ENCODE measurements at regions not wholly inside any gene's neighbourhood (a gene's known extent, or its start where the extent isn't known, plus 50 kb on each side); places are given as distances from the start of the nearest gene placed in this dataset.

DNA sequence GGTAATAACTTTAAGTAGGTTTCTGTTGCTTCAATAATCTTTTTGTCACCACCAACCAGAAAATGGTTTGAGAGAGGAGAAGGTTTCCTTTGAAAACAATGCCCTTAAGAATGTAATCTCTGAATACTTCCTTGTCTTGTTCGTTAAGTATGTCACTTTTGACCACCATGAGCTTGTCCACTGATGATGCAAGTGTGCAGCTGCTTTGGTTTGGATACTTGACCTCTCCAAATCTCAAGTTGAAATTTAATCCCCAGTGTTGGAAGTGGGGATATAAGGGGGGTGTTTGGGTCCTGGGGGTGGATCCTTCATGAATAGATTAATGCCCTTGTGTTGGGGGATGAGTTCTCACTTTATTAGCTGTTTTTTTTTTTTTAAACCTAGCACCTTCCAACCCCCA is 985.4 kb downstream of the EPHA7 start:
- 84% methylated on average over 1 of the region's 1 CpG for WGBS (ENCODE audit: low lambda C conversion rate, missing lambda C conversion rate)
- no peak for DNase-seq (ENCODE audit: low spot score)
- Histone ChIP-seq H3K27ac (no peak overlapping the region), H3K9me2 (replicated peaks; ENCODE audit: insufficient read depth) (no peaks in the 10 kb centered on the region), H3K36me3 (replicated peaks; ENCODE audit: insufficient read depth, low read depth) (no peaks in the 10 kb centered on the region), H3K4me1 (ENCODE audit: insufficient read depth) (no peaks in the 10 kb centered on the region), H3K9me3 (ENCODE audit: low read depth) (no peaks in the 10 kb centered on the region), H3K4me3 (no peak overlapping the region), H3K27me3 (no peaks in the 10 kb centered on the region), H3K4me2 (no peak overlapping the region), H3K79me2 (no peaks in the 10 kb centered on the region), H2AFZ (no peak overlapping the region), H4K20me1 (ENCODE audit: insufficient read depth, poor library complexity, severe bottlenecking) (no peaks in the 10 kb centered on the region)
- TF ChIP-seq EZH2 (IDR thresholded peaks at IDR 0.05; ENCODE audit: borderline replicate concordance) (no peak), EZH2phosphoT487 (IDR thresholded peaks at IDR 0.05; ENCODE audit: low read depth, severe bottlenecking, unreplicated experiment) (no peak)
- TF ChIP-seq, protein P1, sequence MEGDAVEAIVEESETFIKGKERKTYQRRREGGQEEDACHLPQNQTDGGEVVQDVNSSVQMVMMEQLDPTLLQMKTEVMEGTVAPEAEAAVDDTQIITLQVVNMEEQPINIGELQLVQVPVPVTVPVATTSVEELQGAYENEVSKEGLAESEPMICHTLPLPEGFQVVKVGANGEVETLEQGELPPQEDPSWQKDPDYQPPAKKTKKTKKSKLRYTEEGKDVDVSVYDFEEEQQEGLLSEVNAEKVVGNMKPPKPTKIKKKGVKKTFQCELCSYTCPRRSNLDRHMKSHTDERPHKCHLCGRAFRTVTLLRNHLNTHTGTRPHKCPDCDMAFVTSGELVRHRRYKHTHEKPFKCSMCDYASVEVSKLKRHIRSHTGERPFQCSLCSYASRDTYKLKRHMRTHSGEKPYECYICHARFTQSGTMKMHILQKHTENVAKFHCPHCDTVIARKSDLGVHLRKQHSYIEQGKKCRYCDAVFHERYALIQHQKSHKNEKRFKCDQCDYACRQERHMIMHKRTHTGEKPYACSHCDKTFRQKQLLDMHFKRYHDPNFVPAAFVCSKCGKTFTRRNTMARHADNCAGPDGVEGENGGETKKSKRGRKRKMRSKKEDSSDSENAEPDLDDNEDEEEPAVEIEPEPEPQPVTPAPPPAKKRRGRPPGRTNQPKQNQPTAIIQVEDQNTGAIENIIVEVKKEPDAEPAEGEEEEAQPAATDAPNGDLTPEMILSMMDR (IDR thresholded peaks at IDR 0.05; ENCODE audit: poor library complexity): no peak

DNA sequence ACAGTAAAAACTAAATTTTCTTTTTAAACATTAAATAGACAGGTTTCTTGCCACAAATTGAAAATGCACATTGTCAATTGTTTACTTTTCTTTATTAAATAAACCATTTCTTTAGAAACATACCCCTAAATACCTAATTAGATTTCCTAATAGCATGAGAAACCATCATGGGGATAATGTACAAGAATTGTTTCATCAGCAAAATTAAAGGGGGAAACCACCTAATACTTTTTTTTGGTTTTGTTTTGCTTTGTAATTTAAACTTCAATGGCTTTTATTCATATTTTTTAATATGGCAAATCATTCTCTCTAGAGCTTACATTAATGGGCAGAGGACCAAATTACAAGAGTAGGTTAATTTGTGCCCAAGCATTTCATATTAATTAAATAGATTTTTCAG is 987.9 kb downstream of the EPHA7 start:
- Histone ChIP-seq H3K4me3 (no peak overlapping the region), H3K9me2 (replicated peaks; ENCODE audit: insufficient read depth) (no peaks in the 10 kb centered on the region), H3K9me3 (ENCODE audit: low read depth) (no peaks in the 10 kb centered on the region), H3K79me2 (no peaks in the 10 kb centered on the region), H3K27me3 (no peaks in the 10 kb centered on the region), H2AFZ (no peak overlapping the region), H4K20me1 (ENCODE audit: insufficient read depth, poor library complexity, severe bottlenecking) (no peaks in the 10 kb centered on the region), H3K27ac (no peak overlapping the region), H3K4me2 (no peak overlapping the region), H3K4me1 (ENCODE audit: insufficient read depth) (no peaks in the 10 kb centered on the region), H3K36me3 (replicated peaks; ENCODE audit: insufficient read depth, low read depth) (no peaks in the 10 kb centered on the region)
- TF ChIP-seq EZH2phosphoT487 (IDR thresholded peaks at IDR 0.05; ENCODE audit: low read depth, severe bottlenecking, unreplicated experiment) (no peak), EZH2 (IDR thresholded peaks at IDR 0.05; ENCODE audit: borderline replicate concordance) (no peak)
- TF ChIP-seq, protein P1 (IDR thresholded peaks at IDR 0.05; ENCODE audit: poor library complexity): no peak
- DNase-seq (ENCODE audit: low spot score): no peak

DNA sequence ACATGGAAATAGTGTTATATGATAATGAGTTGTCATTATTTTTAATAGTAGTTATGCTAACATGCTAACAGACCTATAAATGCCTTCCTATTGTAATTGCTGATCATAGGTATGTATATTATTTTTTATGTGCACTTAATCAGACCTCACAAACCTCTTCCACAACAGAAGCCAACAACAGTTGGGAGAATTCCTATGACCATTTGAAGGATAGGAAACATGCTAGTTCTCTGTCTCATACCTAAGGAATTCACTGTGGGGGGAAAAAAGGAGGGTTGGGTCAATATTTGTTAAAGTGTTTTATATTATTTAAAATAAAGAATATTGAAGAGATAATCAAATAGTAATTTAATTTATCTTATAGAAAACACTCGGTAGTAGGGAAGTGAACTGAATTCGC is 990.9 kb downstream of the EPHA7 start:
- no peak overlapping the region for H3K4me3 ChIP-seq
- H3K4me1 ChIP-seq (ENCODE audit: insufficient read depth): no peaks in the 10 kb centered on the region
- H2AFZ ChIP-seq: no peak overlapping the region
- H4K20me1 ChIP-seq (ENCODE audit: insufficient read depth, poor library complexity, severe bottlenecking): no peaks in the 10 kb centered on the region
- TF ChIP-seq EZH2 (IDR thresholded peaks at IDR 0.05; ENCODE audit: borderline replicate concordance): no peak
- TF ChIP-seq, protein P1 (IDR thresholded peaks at IDR 0.05; ENCODE audit: poor library complexity): no peak
- TF ChIP-seq EZH2phosphoT487 (IDR thresholded peaks at IDR 0.05; ENCODE audit: low read depth, severe bottlenecking, unreplicated experiment): no peak
- H3K4me2 ChIP-seq: no peak overlapping the region
- no peak overlapping the region for H3K27ac ChIP-seq
- WGBS (ENCODE audit: low lambda C conversion rate, missing lambda C conversion rate): 97% methylated on average over 2 of the region's 2 CpGs
- H3K27me3 ChIP-seq: no peaks in the 10 kb centered on the region
- DNase-seq (ENCODE audit: low spot score): no peak
- no peaks in the 10 kb centered on the region for H3K9me2 ChIP-seq (replicated peaks; ENCODE audit: insufficient read depth)
- H3K79me2 ChIP-seq: no peaks in the 10 kb centered on the region
- H3K9me3 ChIP-seq (ENCODE audit: low read depth): no peaks in the 10 kb centered on the region
- no peaks in the 10 kb centered on the region for H3K36me3 ChIP-seq (replicated peaks; ENCODE audit: insufficient read depth, low read depth)

DNA sequence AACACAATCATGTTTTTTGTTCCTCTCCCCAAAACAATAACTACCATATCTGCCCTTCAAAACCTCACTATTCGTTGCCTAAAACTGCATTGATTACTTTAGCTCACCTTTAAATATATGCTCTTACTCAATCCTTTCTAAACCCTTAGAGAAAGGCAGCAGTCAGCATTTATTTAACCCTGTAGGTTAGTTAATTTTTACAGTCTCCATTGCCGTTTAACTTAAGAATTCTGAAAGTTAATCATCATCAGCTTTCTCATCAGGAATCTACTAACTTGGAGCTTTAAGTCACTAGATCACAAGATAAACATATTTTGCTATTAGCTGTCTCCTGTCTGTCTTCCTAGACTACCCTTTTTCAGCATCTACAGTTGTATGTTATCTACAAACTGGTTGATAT is 991.9 kb downstream of the EPHA7 start:
- H3K9me2 ChIP-seq (replicated peaks; ENCODE audit: insufficient read depth): no peaks in the 10 kb centered on the region
- no peak for DNase-seq (ENCODE audit: low spot score)

More for the DNA sequence above, 991.9 kb downstream of the EPHA7 start:
- Histone ChIP-seq H4K20me1 (ENCODE audit: insufficient read depth, poor library complexity, severe bottlenecking) (no peaks in the 10 kb centered on the region), H3K4me1 (ENCODE audit: insufficient read depth) (no peaks in the 10 kb centered on the region), H3K4me2 (no peak overlapping the region), H3K36me3 (replicated peaks; ENCODE audit: insufficient read depth, low read depth) (no peaks in the 10 kb centered on the region), H2AFZ (no peak overlapping the region), H3K27ac (no peak overlapping the region), H3K4me3 (no peak overlapping the region), H3K79me2 (no peaks in the 10 kb centered on the region), H3K27me3 (no peaks in the 10 kb centered on the region), H3K9me3 (ENCODE audit: low read depth) (no peaks in the 10 kb centered on the region)
- no peak for TF ChIP-seq EZH2 (IDR thresholded peaks at IDR 0.05; ENCODE audit: borderline replicate concordance)
- TF ChIP-seq, protein P1 (IDR thresholded peaks at IDR 0.05; ENCODE audit: poor library complexity): no peak
- TF ChIP-seq EZH2phosphoT487 (IDR thresholded peaks at IDR 0.05; ENCODE audit: low read depth, severe bottlenecking, unreplicated experiment): no peak
- 57% methylated on average over 2 of the region's 2 CpGs for WGBS (ENCODE audit: low lambda C conversion rate, missing lambda C conversion rate)

Measured in hepatocyte (in vitro differentiated cells).